ENCODE measurements at regions not wholly inside any gene's neighbourhood (a gene's known extent, or its start where the extent isn't known, plus 50 kb on each side); places are given as distances from the start of the nearest gene placed in this dataset.
"Not testable (repeated sequence)": the region's sequence is repeated elsewhere in the genome, so short reads cannot be mapped to it uniquely, and the experiment has no call there.

- DNase-seq: no peak
Observed at GRCh38 chr6:33892581-33893346, 89.0 kb upstream of the MLN start.

GRCh38 chr6:33888664-33889200, 84.9 kb upstream of the MLN start:
- DNase-seq: no peak

DNA sequence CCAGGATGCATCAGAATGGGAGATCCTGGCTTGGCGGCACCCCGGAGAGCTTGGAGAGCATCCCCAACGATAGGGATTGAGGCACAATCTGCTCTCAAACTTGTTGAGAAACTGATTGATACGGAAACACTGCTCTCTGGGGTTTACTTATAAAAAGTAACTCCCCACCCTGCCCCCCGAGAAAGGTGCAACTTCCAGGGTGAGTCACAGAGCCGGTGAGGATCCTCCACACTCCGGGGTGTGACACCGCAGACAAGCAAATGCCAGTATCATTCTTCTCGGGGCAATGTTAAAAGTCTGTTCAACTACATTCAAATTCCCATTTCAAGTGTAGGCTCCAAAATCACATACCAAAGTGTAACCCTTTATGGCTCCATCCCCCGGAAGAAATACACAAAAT, 84.4 kb upstream of the MLN start:
- no peak for DNase-seq

DNA sequence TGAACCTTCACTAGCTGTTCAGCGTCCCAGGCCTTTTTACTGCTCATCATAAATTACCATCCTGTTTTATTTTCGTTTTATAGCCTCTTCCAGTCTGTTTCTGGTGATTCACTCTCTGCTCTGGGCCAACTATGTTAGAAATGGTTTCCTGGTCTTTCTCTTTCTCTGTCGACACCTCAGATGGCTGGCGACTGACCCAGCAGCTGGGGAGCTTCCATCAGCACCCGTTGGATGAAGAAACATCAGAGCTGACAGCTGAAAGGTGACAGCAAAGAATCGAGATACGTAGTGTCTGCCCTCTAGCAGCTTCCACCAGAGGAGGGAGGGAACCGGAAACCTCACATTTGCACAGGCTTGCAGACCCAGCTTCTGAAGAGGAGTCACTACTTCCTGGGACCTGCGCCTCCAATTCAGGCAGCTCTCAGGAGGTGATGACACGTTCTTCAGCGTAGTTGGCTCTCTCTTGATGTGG, 82.9 kb upstream of the MLN start:
- DNase-seq: peak in 3 of 6 experiments; percentile 9 to 25 (median 13)

- DNase-seq: no peak
Observed at GRCh38 chr6:33885132-33886057, 81.6 kb upstream of the MLN start.

DNA sequence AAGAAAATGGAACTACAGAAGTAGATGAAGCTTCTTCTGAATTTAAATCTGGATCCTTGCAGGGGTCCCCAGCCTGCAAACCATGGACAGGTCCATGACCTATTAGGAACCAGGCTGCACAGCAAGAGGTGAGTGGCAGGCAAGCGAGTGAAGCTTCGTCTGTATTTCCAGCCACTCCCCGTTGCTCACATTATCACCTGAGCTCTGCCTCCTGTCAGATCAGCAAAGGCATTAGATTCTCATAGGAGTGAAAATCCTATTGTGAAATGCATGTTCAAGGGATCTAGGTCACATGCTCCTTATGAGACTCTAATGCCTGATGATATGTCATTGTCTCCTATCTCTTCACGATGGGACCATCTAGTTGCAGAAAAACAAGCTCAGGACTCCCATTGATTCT, 79.8 kb upstream of the MLN start:
- DNase-seq: not testable (repeated sequence)

GRCh38 chr6:33882154-33882553, 78.4 kb upstream of the MLN start:
- no peak for DNase-seq

GRCh38 chr6:33880766-33881165, 77.0 kb upstream of the MLN start:
- no peak for DNase-seq

DNA sequence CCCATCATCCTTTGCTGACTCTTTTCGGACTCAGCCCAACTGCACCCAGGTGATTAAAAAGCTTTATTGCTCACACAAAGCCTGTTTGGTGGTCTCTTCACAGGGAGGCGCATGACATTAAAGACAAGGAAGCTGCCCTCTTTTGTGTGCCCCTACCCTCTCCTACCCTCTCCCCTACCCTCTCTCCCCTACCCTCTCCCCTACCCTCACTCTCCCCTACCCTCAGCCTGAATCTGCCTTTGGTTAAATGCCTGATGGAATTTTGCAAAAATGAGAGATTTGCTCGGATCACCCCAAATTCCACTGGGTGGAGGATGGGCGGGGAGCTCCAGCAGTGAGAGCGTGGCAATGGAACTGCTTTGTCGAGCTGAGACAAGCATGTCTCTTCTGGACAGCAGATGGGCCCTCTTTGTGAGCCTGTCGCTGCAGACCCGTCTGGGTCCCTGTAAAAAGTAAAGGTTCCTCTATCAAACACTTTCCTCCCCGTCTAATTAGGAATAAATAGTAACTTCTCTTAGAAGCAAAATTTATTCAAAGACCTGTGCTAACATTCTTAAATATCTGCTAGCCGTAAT, 76.4 kb upstream of the MLN start:
- DNase-seq: no peak

DNA sequence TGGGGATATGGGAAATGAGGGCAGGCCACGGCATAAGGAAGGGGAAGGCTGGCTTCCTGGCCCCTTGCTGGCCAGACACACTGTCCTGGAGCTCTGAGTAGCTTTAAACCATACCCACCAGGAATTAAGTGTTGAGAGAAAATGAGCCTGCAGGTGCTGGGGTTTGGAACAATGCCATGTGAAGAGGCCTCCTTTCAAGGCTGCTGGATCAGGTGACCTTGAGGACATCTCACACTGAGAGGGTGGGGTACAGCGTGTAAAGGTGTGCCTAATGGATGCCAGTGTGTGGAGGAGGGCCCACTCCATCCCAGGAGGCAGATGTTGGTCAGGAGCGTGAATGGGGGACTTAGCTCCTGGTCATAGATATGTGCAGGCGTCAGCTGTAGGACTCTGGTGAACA, 74.8 kb upstream of the MLN start:
- no peak for DNase-seq

- DNase-seq: no peak
Observed at GRCh38 chr6:33877982-33878535, 74.3 kb upstream of the MLN start.

- no peak for DNase-seq
Observed at GRCh38 chr6:33875696-33876095, 71.9 kb upstream of the MLN start.

DNA sequence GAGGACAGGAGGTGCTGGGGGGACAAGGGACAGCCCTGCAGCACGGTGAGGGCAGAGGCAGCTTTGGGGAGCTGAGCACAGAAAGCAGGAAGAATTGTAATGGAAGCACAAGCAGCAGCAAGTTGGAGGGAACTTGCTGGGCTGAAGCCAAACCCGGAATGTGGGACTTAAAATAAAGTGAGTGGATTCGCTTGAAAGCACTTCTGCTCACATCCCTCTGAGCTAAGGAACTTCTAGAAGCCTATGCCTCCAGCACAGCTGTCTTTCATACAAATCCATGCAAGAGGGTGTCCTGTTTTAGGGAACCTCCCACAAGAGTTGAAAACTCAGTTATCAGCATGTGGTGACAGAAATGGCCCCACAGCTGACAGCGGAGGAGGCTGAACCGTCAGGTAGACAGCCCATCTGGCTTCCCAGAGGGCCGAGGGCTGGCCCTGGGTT, 71.4 kb upstream of the MLN start:
- no peak for DNase-seq

DNA sequence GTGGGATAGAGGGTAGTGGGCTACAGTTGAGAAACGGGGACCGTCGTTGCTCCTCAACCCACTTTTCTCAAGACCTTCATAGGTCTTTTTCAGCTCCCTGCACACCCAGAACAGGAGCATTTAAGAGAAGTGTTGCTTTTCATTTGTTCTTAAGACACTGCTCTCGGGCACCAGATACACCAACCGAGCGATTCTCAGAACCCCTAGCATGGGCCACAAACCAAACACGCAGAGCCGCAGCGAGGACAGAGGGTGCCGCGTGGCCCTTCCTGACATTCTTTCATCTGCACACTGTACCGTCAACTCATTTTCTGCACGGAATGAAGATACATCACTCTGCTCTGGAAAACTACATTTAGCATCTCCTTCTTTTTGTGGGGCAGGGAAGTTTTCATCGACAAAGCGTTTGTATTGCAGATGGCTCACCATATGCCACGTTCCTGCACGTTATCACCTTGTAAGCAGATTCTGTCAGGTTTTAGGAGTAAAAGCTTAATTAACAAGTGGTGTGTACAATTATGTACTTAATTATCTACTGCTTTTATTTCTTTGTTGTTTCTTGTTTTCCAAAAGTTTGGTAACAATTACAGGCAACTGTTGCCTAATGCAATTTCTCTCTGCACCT, 70.4 kb upstream of the MLN start:
- DNase-seq: no peak

DNA sequence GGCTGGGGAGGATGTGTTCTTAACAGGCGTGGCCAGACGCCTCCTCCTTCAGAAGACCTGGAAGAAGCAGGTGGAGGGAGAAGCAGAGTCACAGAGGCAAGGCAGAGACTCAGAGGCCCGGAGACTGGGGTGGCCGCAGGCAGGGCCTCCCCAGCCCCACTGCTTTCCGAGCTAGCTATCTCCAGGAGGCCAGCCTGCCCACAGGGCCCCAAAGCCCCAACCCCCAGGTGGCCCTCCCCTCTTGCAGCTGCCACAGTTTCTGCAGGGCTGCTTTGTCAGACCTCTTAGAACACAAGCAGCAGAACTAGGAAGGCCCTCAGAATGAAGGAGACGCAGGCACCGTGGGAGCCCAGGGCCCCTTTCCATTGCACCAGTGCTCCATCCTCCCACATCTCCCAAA, 69.0 kb upstream of the MLN start:
- DNase-seq: no peak

DNA sequence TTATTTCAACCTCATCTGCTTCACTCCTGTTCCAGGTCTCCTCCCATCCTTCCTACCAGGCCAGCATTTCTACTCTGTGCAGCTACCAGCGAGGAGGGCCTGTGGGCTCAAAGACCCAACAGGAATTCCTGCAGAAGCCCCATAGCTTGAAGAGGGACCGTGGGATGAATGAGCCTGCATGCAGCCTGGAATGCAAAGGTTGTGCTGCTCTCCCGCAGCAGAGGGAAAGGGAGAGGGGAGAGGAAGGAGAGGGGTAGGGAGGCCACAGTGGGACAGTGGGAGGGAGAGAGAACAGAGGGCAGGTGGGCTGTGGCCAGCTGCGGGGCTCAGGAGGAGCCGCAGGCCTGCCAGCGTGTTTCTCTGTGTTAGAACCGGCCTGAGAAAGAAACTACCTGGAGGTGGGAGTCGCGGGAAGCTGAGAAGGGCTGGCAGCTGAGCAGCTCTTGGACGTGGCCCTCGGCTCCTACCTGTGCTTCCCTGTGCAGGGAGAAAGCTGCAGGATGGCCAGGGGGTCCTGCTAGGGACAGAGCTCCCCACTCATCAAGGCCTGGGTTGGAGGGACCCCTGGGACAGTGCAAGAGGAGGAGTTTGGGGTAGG, 66.1 kb upstream of the MLN start:
- no peak for DNase-seq

DNA sequence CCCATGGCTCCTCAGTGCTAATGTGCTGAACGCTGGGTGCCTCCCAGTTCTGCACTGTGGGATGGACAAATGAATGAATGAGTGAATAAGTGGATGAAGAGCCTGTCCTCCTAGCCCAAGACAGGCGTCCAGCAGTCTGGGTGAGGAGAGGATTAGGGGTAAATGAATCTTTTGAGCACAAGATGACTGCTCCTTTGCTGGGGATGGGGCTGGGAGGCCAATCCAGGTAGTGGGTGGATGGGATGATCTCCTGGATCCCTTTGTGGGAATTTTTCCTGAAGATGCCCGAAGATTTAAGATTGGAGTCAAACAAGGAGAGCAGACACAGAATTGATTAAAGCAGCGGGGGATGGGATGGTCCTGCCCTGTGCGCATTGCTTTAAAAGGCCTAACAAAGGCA, 65.3 kb upstream of the MLN start:
- DNase-seq: no peak

- no peak for DNase-seq
Observed at GRCh38 chr6:33868141-33868540, 64.3 kb upstream of the MLN start.

DNA sequence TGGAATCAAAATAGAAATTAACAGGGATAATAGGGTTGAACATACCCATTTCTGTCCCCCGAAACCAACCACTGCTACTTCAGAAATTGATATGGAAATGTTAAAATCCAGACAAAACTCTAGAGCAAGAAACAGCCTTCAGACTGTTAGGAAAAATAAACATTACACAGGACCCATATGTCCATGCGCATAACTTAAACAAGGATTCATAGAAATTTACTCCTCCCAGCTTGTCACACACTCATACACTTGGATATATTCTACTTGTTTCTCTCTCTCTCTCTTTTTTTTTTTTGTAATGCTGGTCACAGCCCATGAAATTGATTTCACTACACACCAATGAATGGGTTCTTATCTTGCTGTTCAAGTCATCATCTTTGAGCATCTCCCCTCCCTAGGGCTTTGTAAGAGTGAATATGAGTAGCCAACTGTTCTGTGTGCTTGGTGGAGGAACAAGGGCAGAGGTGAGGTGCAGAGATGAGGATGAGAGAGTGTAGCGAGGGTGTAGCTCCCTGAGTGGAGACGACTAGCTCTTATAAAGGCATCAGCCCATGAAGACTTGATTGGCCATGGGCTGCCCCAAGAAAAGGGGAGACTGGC, 61.8 kb upstream of the MLN start:
- DNase-seq: no peak

- no peak for DNase-seq
Observed at GRCh38 chr6:33863723-33864440, 60.1 kb upstream of the MLN start.

- no peak for DNase-seq
Observed at GRCh38 chr6:33863084-33863483, 59.3 kb upstream of the MLN start.
